ENCODE measurements at regions not wholly inside any gene's neighbourhood (a gene's known extent, or its start where the extent isn't known, plus 50 kb on each side); places are given as distances from the start of the nearest gene placed in this dataset.
"Not testable (repeated sequence)": the region's sequence is repeated elsewhere in the genome, so short reads cannot be mapped to it uniquely, and the experiment has no call there.

GRCh38 chr6:103113416-103113815, 1719.9 kb downstream of the GRIK2 start:
- H3K9me3 ChIP-seq (ENCODE audit: control insufficient read depth in 4 of 4, insufficient read depth in 3 of 4, low read length in 3 of 4): no peaks in the 10 kb centered on the region
- TF ChIP-seq CTCF (IDR thresholded peaks at IDR 0.05; ENCODE audit: control extremely low read depth, extremely low read depth): no peak
- no peak for DNase-seq
- no peaks in the 10 kb centered on the region for H3K4me1 ChIP-seq (ENCODE audit: control insufficient read depth in 5 of 5, insufficient read depth in 5 of 5, low read length in 5 of 5)
- H3K27ac ChIP-seq (ENCODE audit: low read depth in 1 of 2, low read length in 1 of 2): no peak overlapping the region
- WGBS, 2 donors: 96% methylated on average over 1 of the region's 1 CpG
- H3K9ac ChIP-seq (ENCODE audit: insufficient read depth in 1 of 2, low read length in 2 of 2): no peak overlapping the region
- no peaks in the 10 kb centered on the region for H3K27me3 ChIP-seq (ENCODE audit: control insufficient read depth in 3 of 3, insufficient read depth in 3 of 3, low read length in 2 of 3)
- H3K36me3 ChIP-seq (ENCODE audit: control insufficient read depth in 4 of 4, insufficient read depth in 4 of 4, low read length in 4 of 4): no peaks in the 10 kb centered on the region
- no peak for ATAC-seq (ENCODE audit: insufficient read depth, low FRiP score)
- H3K4me3 ChIP-seq: no peak overlapping the region

- Histone ChIP-seq H3K9me3 (ENCODE audit: control insufficient read depth in 4 of 4, insufficient read depth in 3 of 4, low read length in 3 of 4) (peaks cover 0 to 3% (median 0%) of the 10 kb centered on the region in 4 donors), H3K36me3 (ENCODE audit: control insufficient read depth in 4 of 4, insufficient read depth in 4 of 4, low read length in 4 of 4) (no peaks in the 10 kb centered on the region), H3K27ac (ENCODE audit: low read depth in 1 of 2, low read length in 1 of 2) (no peak overlapping the region), H3K9ac (ENCODE audit: insufficient read depth in 1 of 2, low read length in 2 of 2) (no peak overlapping the region), H3K4me1 (ENCODE audit: control insufficient read depth in 5 of 5, insufficient read depth in 5 of 5, low read length in 5 of 5) (no peaks in the 10 kb centered on the region), H3K4me3 (no peak overlapping the region), H3K27me3 (ENCODE audit: control insufficient read depth in 3 of 3, insufficient read depth in 3 of 3, low read length in 2 of 3) (no peaks in the 10 kb centered on the region)
- no peak for ATAC-seq (ENCODE audit: insufficient read depth, low FRiP score)
- TF ChIP-seq CTCF (IDR thresholded peaks at IDR 0.05; ENCODE audit: control extremely low read depth, extremely low read depth): no peak
- DNase-seq: peak in 1 of 3 donors; percentile 6
Observed at GRCh38 chr6:103107985-103108384, 1714.5 kb downstream of the GRIK2 start.

GRCh38 chr6:103105686-103106085, 1712.2 kb downstream of the GRIK2 start:
- Histone ChIP-seq H3K4me3 (no peak overlapping the region), H3K27me3 (ENCODE audit: control insufficient read depth in 3 of 3, insufficient read depth in 3 of 3, low read length in 2 of 3) (no peaks in the 10 kb centered on the region), H3K4me1 (ENCODE audit: control insufficient read depth in 5 of 5, insufficient read depth in 5 of 5, low read length in 5 of 5) (no peaks in the 10 kb centered on the region), H3K9me3 (ENCODE audit: control insufficient read depth in 4 of 4, insufficient read depth in 3 of 4, low read length in 3 of 4) (peaks cover 0 to 3% (median 0%) of the 10 kb centered on the region in 4 donors), H3K27ac (ENCODE audit: low read depth in 1 of 2, low read length in 1 of 2) (no peak overlapping the region), H3K9ac (ENCODE audit: insufficient read depth in 1 of 2, low read length in 2 of 2) (no peak overlapping the region), H3K36me3 (ENCODE audit: control insufficient read depth in 4 of 4, insufficient read depth in 4 of 4, low read length in 4 of 4) (no peaks in the 10 kb centered on the region)
- WGBS, 2 donors: 50 to 56% methylated on average over 2 of the region's 2 CpGs
- no peak for ATAC-seq (ENCODE audit: insufficient read depth, low FRiP score)
- no peak for DNase-seq
- TF ChIP-seq CTCF (IDR thresholded peaks at IDR 0.05; ENCODE audit: control extremely low read depth, extremely low read depth): no peak

- Histone ChIP-seq H3K36me3 (ENCODE audit: control insufficient read depth in 4 of 4, insufficient read depth in 4 of 4, low read length in 4 of 4) (no peaks in the 10 kb centered on the region), H3K4me3 (no peak overlapping the region), H3K9me3 (ENCODE audit: control insufficient read depth in 4 of 4, insufficient read depth in 3 of 4, low read length in 3 of 4) (peaks cover 0 to 3% (median 0%) of the 10 kb centered on the region in 4 donors), H3K27ac (ENCODE audit: low read depth in 1 of 2, low read length in 1 of 2) (no peak overlapping the region), H3K4me1 (ENCODE audit: control insufficient read depth in 5 of 5, insufficient read depth in 5 of 5, low read length in 5 of 5) (no peaks in the 10 kb centered on the region), H3K27me3 (ENCODE audit: control insufficient read depth in 3 of 3, insufficient read depth in 3 of 3, low read length in 2 of 3) (no peaks in the 10 kb centered on the region), H3K9ac (ENCODE audit: insufficient read depth in 1 of 2, low read length in 2 of 2) (no peak overlapping the region)
- no peak for TF ChIP-seq CTCF (IDR thresholded peaks at IDR 0.05; ENCODE audit: control extremely low read depth, extremely low read depth)
- no peak for DNase-seq
- no peak for ATAC-seq (ENCODE audit: insufficient read depth, low FRiP score)
- WGBS, 2 donors: 90 to 100% methylated on average over 1 of the region's 1 CpG
Observed at GRCh38 chr6:103101267-103101666, 1707.8 kb downstream of the GRIK2 start.

- H3K4me1 ChIP-seq (ENCODE audit: control insufficient read depth in 5 of 5, insufficient read depth in 5 of 5, low read length in 5 of 5); H3K9me3 ChIP-seq (ENCODE audit: control insufficient read depth in 4 of 4, insufficient read depth in 3 of 4, low read length in 3 of 4); DNase-seq; H3K27ac ChIP-seq (ENCODE audit: low read depth in 1 of 2, low read length in 1 of 2); ATAC-seq (ENCODE audit: insufficient read depth, low FRiP score); H3K4me3 ChIP-seq; H3K27me3 ChIP-seq (ENCODE audit: control insufficient read depth in 3 of 3, insufficient read depth in 3 of 3, low read length in 2 of 3); H3K9ac ChIP-seq (ENCODE audit: insufficient read depth in 1 of 2, low read length in 2 of 2); H3K36me3 ChIP-seq (ENCODE audit: control insufficient read depth in 4 of 4, insufficient read depth in 4 of 4, low read length in 4 of 4): not testable (repeated sequence)
- WGBS, 2 donors: 74 to 82% methylated on average over 4 of the region's 4 CpGs
Observed at GRCh38 chr6:103092414-103092813, 1698.9 kb downstream of the GRIK2 start.
